Astrocyte (in vitro differentiated cells and primary cell): ENCODE measurements at regions not wholly inside any gene's neighbourhood (a gene's known extent, or its start where the extent isn't known, plus 50 kb on each side); places are given as distances from the start of the nearest gene placed in this dataset.

Source experiments
- DNase-seq: peaks from one replicate; pipeline ENCODE4 v3.0.0-alpha.2; 2010; ENCODE audit warnings: low read depth
- FAIRE-seq: peaks from 2 replicates; lab custom pipeline; 2011; peaks lifted over from hg19 to GRCh38; lab: Jason Lieb, UNC
- H2AFZ ChIP-seq: 2 replicates; pipeline ENCODE4 v1.6.0; 2012; ENCODE audit warnings: low read depth, low read length, inconsistent platforms
- H3K27ac ChIP-seq: 2 replicates; pipeline ENCODE4 v1.5.1; 2011; ENCODE audit warnings: low read depth, low read length, inconsistent platforms
- H3K27me3 ChIP-seq: 2 replicates; pipeline ENCODE4 v1.6.0; 2011; ENCODE audit warnings: low read length, inconsistent platforms; ENCODE audit not compliant: insufficient read depth
- H3K36me3 ChIP-seq: 2 replicates; pipeline ENCODE4 v1.5.1; 2011; ENCODE audit warnings: low read length, inconsistent platforms; ENCODE audit not compliant: insufficient read depth
- H3K4me1 ChIP-seq: 2 replicates; pipeline ENCODE4 v1.5.1; 2011; ENCODE audit warnings: low read length, inconsistent platforms; ENCODE audit not compliant: insufficient read depth
- H3K4me2 ChIP-seq: 2 replicates; pipeline ENCODE4 v1.6.0; 2012; ENCODE audit warnings: low read length, inconsistent platforms
- H3K4me3 ChIP-seq: 2 replicates; pipeline ENCODE4 v1.5.1; 2011; ENCODE audit warnings: low read depth, mild to moderate bottlenecking, low read length, inconsistent platforms; ENCODE audit not compliant: insufficient read depth
- H3K79me2 ChIP-seq: 2 replicates; pipeline ENCODE4 v1.6.0; 2012; ENCODE audit warnings: mild to moderate bottlenecking, low read length, inconsistent platforms; ENCODE audit not compliant: insufficient read depth
- H3K9ac ChIP-seq: 2 replicates; pipeline ENCODE4 v1.6.0; 2012; ENCODE audit warnings: mild to moderate bottlenecking, low read length, inconsistent platforms
- H3K9me3 ChIP-seq: 2 replicates; pipeline ENCODE4 v1.5.1; 2012; ENCODE audit warnings: low read depth, mild to moderate bottlenecking, low read length, inconsistent platforms; ENCODE audit not compliant: insufficient read depth
- H4K20me1 ChIP-seq: 2 replicates; pipeline ENCODE4 v1.6.0; 2012; ENCODE audit warnings: low read length, inconsistent platforms; ENCODE audit not compliant: insufficient read depth
- H3K27ac Mint-ChIP-seq: one replicate; pipeline ENCODE4 v1.8.0; 2021; ENCODE audit warnings: mild to moderate bottlenecking, mixed read lengths; ENCODE audit not compliant: unreplicated experiment
- H3K27me3 Mint-ChIP-seq: one replicate; pipeline ENCODE4 v1.8.0; 2021; ENCODE audit warnings: low read depth, mixed read lengths; ENCODE audit not compliant: unreplicated experiment
- H3K36me3 Mint-ChIP-seq: one replicate; pipeline ENCODE4 v1.8.0; 2021; ENCODE audit warnings: low read depth, mixed read lengths; ENCODE audit not compliant: unreplicated experiment
- H3K4me1 Mint-ChIP-seq: one replicate; pipeline ENCODE4 v1.8.0; 2021; ENCODE audit warnings: low read depth, mixed read lengths; ENCODE audit not compliant: unreplicated experiment
- H3K4me3 Mint-ChIP-seq: one replicate; pipeline ENCODE4 v1.8.0; 2021; ENCODE audit warnings: mild to moderate bottlenecking, moderate library complexity, mixed read lengths; ENCODE audit not compliant: unreplicated experiment
- H3K9me3 Mint-ChIP-seq: one replicate; pipeline ENCODE4 v1.8.0; 2021; ENCODE audit warnings: mild to moderate bottlenecking, mixed read lengths; ENCODE audit not compliant: unreplicated experiment
- CTCF ChIP-seq: IDR thresholded peaks from 2 replicates; pipeline ENCODE4 v1.5.1; 2011; ENCODE audit warnings: low read depth, mild to moderate bottlenecking, inconsistent platforms, low read length, moderate library complexity; ENCODE audit not compliant: insufficient read depth
- EZH2 ChIP-seq: IDR thresholded peaks from 2 replicates; pipeline ENCODE4 v1.6.1; 2012; ENCODE audit warnings: mild to moderate bottlenecking, low read length, inconsistent platforms; ENCODE audit not compliant: insufficient read depth

GRCh38 chr9:107064378-107064777, 201.4 kb downstream of the ZNF462 start:
- FAIRE-seq (no peak), DNase-seq (no peak)
- Histone ChIP-seq H3K27me3 (no peaks in the 10 kb centered on the region), H2AFZ (no peak overlapping the region), H3K79me2 (no peaks in the 10 kb centered on the region), H3K4me1 (no peaks in the 10 kb centered on the region), H3K36me3 (no peaks in the 10 kb centered on the region), H3K9me3 (no peaks in the 10 kb centered on the region), H3K4me2 (no peak overlapping the region), H3K9ac (no peak overlapping the region), H3K4me3 (no peak overlapping the region), H4K20me1 (no peaks in the 10 kb centered on the region), H3K27ac (no peak overlapping the region)
- H3K4me1 Mint-ChIP-seq = no peaks in the 10 kb centered on the region
- no peak for TF ChIP-seq EZH2
- no peak for TF ChIP-seq CTCF
- H3K27ac Mint-ChIP-seq = no peak overlapping the region
- H3K4me3 Mint-ChIP-seq = no peak overlapping the region
- H3K27me3 Mint-ChIP-seq = peaks cover 9% of the 10 kb centered on the region
- H3K9me3 Mint-ChIP-seq = peaks cover 2% of the 10 kb centered on the region
- H3K36me3 Mint-ChIP-seq = no peaks in the 10 kb centered on the region

- no peak overlapping the region for H3K4me3 Mint-ChIP-seq
- Histone ChIP-seq H3K36me3 (no peaks in the 10 kb centered on the region), H3K27me3 (no peaks in the 10 kb centered on the region), H3K9me3 (no peaks in the 10 kb centered on the region), H3K27ac (no peak overlapping the region), H2AFZ (no peak overlapping the region), H3K4me3 (no peak overlapping the region), H3K4me2 (no peak overlapping the region), H4K20me1 (no peaks in the 10 kb centered on the region), H3K4me1 (no peaks in the 10 kb centered on the region), H3K9ac (no peak overlapping the region), H3K79me2 (no peaks in the 10 kb centered on the region)
- TF ChIP-seq CTCF (no peak), EZH2 (no peak)
- DNase-seq = no peak
- H3K36me3 Mint-ChIP-seq = no peaks in the 10 kb centered on the region
- no peaks in the 10 kb centered on the region for H3K4me1 Mint-ChIP-seq
- H3K9me3 Mint-ChIP-seq = peaks cover 2% of the 10 kb centered on the region
- H3K27ac Mint-ChIP-seq = no peak overlapping the region
- no peak for FAIRE-seq
- H3K27me3 Mint-ChIP-seq = peaks cover 9% of the 10 kb centered on the region
Observed at GRCh38 chr9:107065549-107065948, 202.6 kb downstream of the ZNF462 start.

GRCh38 chr9:107067739-107068416, 204.9 kb downstream of the ZNF462 start:
- H3K27me3 ChIP-seq = peaks cover 3% of the 10 kb centered on the region
- Mint-ChIP-seq H3K4me3 (no peak overlapping the region), H3K27me3 (peaks cover 9% of the 10 kb centered on the region), H3K9me3 (no peaks in the 10 kb centered on the region), H3K27ac (no peak overlapping the region), H3K36me3 (no peaks in the 10 kb centered on the region), H3K4me1 (no peaks in the 10 kb centered on the region)
- no peaks in the 10 kb centered on the region for H4K20me1 ChIP-seq
- H3K79me2 ChIP-seq = no peaks in the 10 kb centered on the region
- H3K9me3 ChIP-seq = no peaks in the 10 kb centered on the region
- H3K4me2 ChIP-seq = no peak overlapping the region
- no peak overlapping the region for H3K4me3 ChIP-seq
- DNase-seq (no peak), FAIRE-seq (no peak)
- H3K9ac ChIP-seq = no peak overlapping the region
- H3K4me1 ChIP-seq = no peaks in the 10 kb centered on the region
- TF ChIP-seq CTCF (no peak), EZH2 (no peak)
- no peaks in the 10 kb centered on the region for H3K36me3 ChIP-seq
- no peak overlapping the region for H2AFZ ChIP-seq
- H3K27ac ChIP-seq = no peak overlapping the region
